Stomach (tissue), 4 donors: ENCODE measurements at regions not wholly inside any gene's neighbourhood (a gene's known extent, or its start where the extent isn't known, plus 50 kb on each side); places are given as distances from the start of the nearest gene placed in this dataset.

Source experiments
- EP300 ChIP-seq: sonication (generic); formaldehyde crosslinking; IDR thresholded peaks from one replicate; pipeline ENCODE4 v1.6.1; 2017; ENCODE audit warnings: antibody characterized with exemption
- POLR2AphosphoS5 ChIP-seq, 3 donors: sonication (generic); formaldehyde crosslinking; IDR thresholded peaks; one replicate each; pipeline ENCODE4 v1.6.1; 2016; ENCODE audit warnings: antibody characterized with exemption in 3 of 3
- TF ChIP-seq, protein P1 (sequence below), 7 experiments: fragments of 450-650 bp in 4 of 7; fragments of 200-600 bp in 3 of 7; sonication (generic) in 3 of 7; IDR thresholded peaks; one replicate each; pipeline ENCODE4 v1.5.1; 2016 to 2019; ENCODE audit warnings: antibody characterized with exemption in 7 of 7, control low read depth in 2 of 7, mild to moderate bottlenecking in 1 of 7

GRCh38 chr5:173733021-173733420, 116.6 kb upstream of the BOD1 start:
- TF ChIP-seq, protein P1, sequence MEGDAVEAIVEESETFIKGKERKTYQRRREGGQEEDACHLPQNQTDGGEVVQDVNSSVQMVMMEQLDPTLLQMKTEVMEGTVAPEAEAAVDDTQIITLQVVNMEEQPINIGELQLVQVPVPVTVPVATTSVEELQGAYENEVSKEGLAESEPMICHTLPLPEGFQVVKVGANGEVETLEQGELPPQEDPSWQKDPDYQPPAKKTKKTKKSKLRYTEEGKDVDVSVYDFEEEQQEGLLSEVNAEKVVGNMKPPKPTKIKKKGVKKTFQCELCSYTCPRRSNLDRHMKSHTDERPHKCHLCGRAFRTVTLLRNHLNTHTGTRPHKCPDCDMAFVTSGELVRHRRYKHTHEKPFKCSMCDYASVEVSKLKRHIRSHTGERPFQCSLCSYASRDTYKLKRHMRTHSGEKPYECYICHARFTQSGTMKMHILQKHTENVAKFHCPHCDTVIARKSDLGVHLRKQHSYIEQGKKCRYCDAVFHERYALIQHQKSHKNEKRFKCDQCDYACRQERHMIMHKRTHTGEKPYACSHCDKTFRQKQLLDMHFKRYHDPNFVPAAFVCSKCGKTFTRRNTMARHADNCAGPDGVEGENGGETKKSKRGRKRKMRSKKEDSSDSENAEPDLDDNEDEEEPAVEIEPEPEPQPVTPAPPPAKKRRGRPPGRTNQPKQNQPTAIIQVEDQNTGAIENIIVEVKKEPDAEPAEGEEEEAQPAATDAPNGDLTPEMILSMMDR (IDR thresholded peaks at IDR 0.05) = no peak
- TF ChIP-seq EP300 (no peak), POLR2AphosphoS5 (IDR thresholded peaks at IDR 0.05) (no peak)
